ENCODE measurements at regions not wholly inside any gene's neighbourhood (a gene's known extent, or its start where the extent isn't known, plus 50 kb on each side); places are given as distances from the start of the nearest gene placed in this dataset.

GRCh38 chr18:22544626-22545025 lies 126.9 kb upstream of the CTAGE1 start:
- TF ChIP-seq POLR2A (IDR thresholded peaks at IDR 0.05; ENCODE audit: low read length), result no peak
- TF ChIP-seq GATA1 (IDR thresholded peaks at IDR 0.05; ENCODE audit: low read depth, low read length), result no peak

Data from erythroblast (primary cell).